OCI-LY1 (cell line): ENCODE measurements at regions not wholly inside any gene's neighbourhood (a gene's known extent, or its start where the extent isn't known, plus 50 kb on each side); places are given as distances from the start of the nearest gene placed in this dataset.

Experiments used
- H2AFZ ChIP-seq: fragments of 200-600 bp; sonication (generic), shearing (Covaris generic); 2 replicates; pipeline ENCODE4 v1.6.0; 2014; ENCODE audit warnings: antibody characterized with exemption, mild to moderate bottlenecking, low read length
- H3F3A ChIP-seq: fragments of 200-600 bp; sonication (generic), shearing (Covaris generic); 2 replicates; pipeline ENCODE4 v1.6.0; 2014; ENCODE audit warnings: mild to moderate bottlenecking, antibody characterized with exemption, low read length, moderate library complexity; ENCODE audit not compliant: insufficient read depth
- H3K27ac ChIP-seq: fragments of 200-600 bp; sonication (generic); 2 replicates; pipeline ENCODE4 v1.5.1; 2014; ENCODE audit warnings: low read length, mixed run types, mild to moderate bottlenecking, low read depth; ENCODE audit not compliant: poor library complexity, severe bottlenecking
- H3K27me3 ChIP-seq: fragments of 200-600 bp; sonication (generic); 2 replicates; pipeline ENCODE4 v1.6.0; 2014; ENCODE audit warnings: antibody characterized with exemption, mild to moderate bottlenecking, low read length, moderate library complexity; ENCODE audit not compliant: insufficient read depth
- H3K36me3 ChIP-seq: fragments of 200-600 bp; sonication (generic); 2 replicates; pipeline ENCODE4 v1.6.1; 2014; ENCODE audit warnings: mild to moderate bottlenecking, antibody characterized with exemption, low read length, moderate library complexity, mixed read lengths; ENCODE audit not compliant: insufficient read depth
- H3K4me1 ChIP-seq: fragments of 200-600 bp; sonication (generic); 2 replicates; pipeline ENCODE4 v1.5.1; 2014; ENCODE audit warnings: mild to moderate bottlenecking, low read length, moderate library complexity; ENCODE audit not compliant: insufficient read depth, severe bottlenecking
- H3K4me2 ChIP-seq: fragments of 200-600 bp; sonication (generic), shearing (Covaris generic); 2 replicates; pipeline ENCODE4 v1.6.1; 2014; ENCODE audit warnings: low read length
- H3K4me3 ChIP-seq: fragments of 200-600 bp; sonication (generic); 2 replicates; pipeline ENCODE4 v1.5.1; 2014; ENCODE audit warnings: low read length, low read depth, mild to moderate bottlenecking, mixed read lengths; ENCODE audit not compliant: poor library complexity, severe bottlenecking
- H3K79me2 ChIP-seq: fragments of 200-600 bp; shearing (Covaris generic); 2 replicates; pipeline ENCODE4 v1.6.1; 2016; ENCODE audit warnings: mixed run types, low read length, mixed read lengths; ENCODE audit not compliant: insufficient read depth
- H3K9ac ChIP-seq: fragments of 200-600 bp; sonication (generic), shearing (Covaris generic); 2 replicates; pipeline ENCODE4 v1.6.1; 2014; ENCODE audit warnings: mild to moderate bottlenecking, low read length, mixed read lengths
- H3K9me2 ChIP-seq: fragments of 200-600 bp; sonication (generic), shearing (Covaris generic); 2 replicates; pipeline ENCODE4 v1.6.1; 2014; ENCODE audit warnings: low read depth, mild to moderate bottlenecking, low read length, mixed read lengths
- H3K9me3 ChIP-seq: fragments of 200-600 bp; shearing (Covaris generic); 2 replicates; pipeline ENCODE4 v1.6.1; 2014; ENCODE audit warnings: low read length, mixed read lengths
- H4K20me1 ChIP-seq: fragments of 200-600 bp; sonication (generic), shearing (Covaris generic); 2 replicates; pipeline ENCODE4 v1.6.0; 2016; ENCODE audit warnings: mild to moderate bottlenecking, low read length; ENCODE audit not compliant: insufficient read depth
- CTCF ChIP-seq: fragments of 200-600 bp; sonication (generic), shearing (Covaris generic); IDR thresholded peaks from 2 replicates; pipeline ENCODE4 v1.5.1; 2017; ENCODE audit warnings: mild to moderate bottlenecking, antibody characterized with exemption, low read length, moderate library complexity, mixed read lengths
- EZH2 ChIP-seq: fragments of 200-600 bp; sonication (generic), shearing (Covaris generic); IDR thresholded peaks from 2 replicates; pipeline ENCODE4 v1.8.0; 2017; ENCODE audit warnings: borderline replicate concordance, mixed run types, mild to moderate bottlenecking, antibody characterized with exemption, low read length, moderate library complexity, mixed read lengths

- H3K79me2 ChIP-seq: no peaks in the 10 kb centered on the region
- H2AFZ ChIP-seq: no peak overlapping the region
- no peaks in the 10 kb centered on the region for H4K20me1 ChIP-seq
- H3K4me1 ChIP-seq: no peaks in the 10 kb centered on the region
- no peaks in the 10 kb centered on the region for H3K27me3 ChIP-seq
- no peak overlapping the region for H3K4me3 ChIP-seq
- no peak overlapping the region for H3K27ac ChIP-seq
- no peaks in the 10 kb centered on the region for H3F3A ChIP-seq
- H3K9me2 ChIP-seq: no peaks in the 10 kb centered on the region
- no peaks in the 10 kb centered on the region for H3K9me3 ChIP-seq
- H3K9ac ChIP-seq: no peak overlapping the region
- H3K4me2 ChIP-seq: no peak overlapping the region
- TF ChIP-seq EZH2 (no peak), CTCF (no peak)
- H3K36me3 ChIP-seq: no peaks in the 10 kb centered on the region
Observed at GRCh38 chr1:57968321-57968720, 544.5 kb upstream of the DAB1 start.

GRCh38 chr1:57966751-57967406 is 543.0 kb upstream of the DAB1 start:
- Histone ChIP-seq H3K27ac (no peak overlapping the region), H3K9me3 (no peaks in the 10 kb centered on the region), H3K79me2 (no peaks in the 10 kb centered on the region), H2AFZ (no peak overlapping the region), H4K20me1 (no peaks in the 10 kb centered on the region), H3K36me3 (no peaks in the 10 kb centered on the region), H3K4me1 (no peaks in the 10 kb centered on the region), H3K4me3 (no peak overlapping the region), H3K27me3 (no peaks in the 10 kb centered on the region), H3K4me2 (no peak overlapping the region), H3K9ac (no peak overlapping the region), H3F3A (no peaks in the 10 kb centered on the region), H3K9me2 (no peaks in the 10 kb centered on the region)
- no peak for TF ChIP-seq EZH2
- no peak for TF ChIP-seq CTCF

GRCh38 chr1:57966340-57966739 is 542.5 kb upstream of the DAB1 start:
- no peaks in the 10 kb centered on the region for H3K9me2 ChIP-seq
- no peak for TF ChIP-seq CTCF
- no peak for TF ChIP-seq EZH2
- no peaks in the 10 kb centered on the region for H3K27me3 ChIP-seq
- H4K20me1 ChIP-seq: no peaks in the 10 kb centered on the region
- no peak overlapping the region for H3K9ac ChIP-seq
- no peak overlapping the region for H3K27ac ChIP-seq
- H3K9me3 ChIP-seq: no peaks in the 10 kb centered on the region
- no peak overlapping the region for H3K4me2 ChIP-seq
- no peaks in the 10 kb centered on the region for H3K4me1 ChIP-seq
- H3F3A ChIP-seq: no peaks in the 10 kb centered on the region
- no peak overlapping the region for H3K4me3 ChIP-seq
- no peaks in the 10 kb centered on the region for H3K36me3 ChIP-seq
- H3K79me2 ChIP-seq: no peaks in the 10 kb centered on the region
- H2AFZ ChIP-seq: no peak overlapping the region
